BLaER1 (cell line): ENCODE measurements at regions not wholly inside any gene's neighbourhood (a gene's known extent, or its start where the extent isn't known, plus 50 kb on each side); places are given as distances from the start of the nearest gene placed in this dataset.
"Not testable (repeated sequence)": the region's sequence is repeated elsewhere in the genome, so short reads cannot be mapped to it uniquely, and the experiment has no call there.

Experiments used
- H3K27ac ChIP-seq: shearing (Covaris generic); formaldehyde crosslinking; 2 replicates; pipeline ENCODE4 v1.8.1; 2022
- H3K27me3 ChIP-seq: shearing (Covaris generic); formaldehyde crosslinking; 2 replicates; pipeline ENCODE4 v1.8.1; 2022
- H3K36me3 ChIP-seq: shearing (Covaris generic); formaldehyde crosslinking; 2 replicates; pipeline ENCODE4 v1.8.1; 2022
- H3K4me1 ChIP-seq: shearing (Covaris generic); formaldehyde crosslinking; 2 replicates; pipeline ENCODE4 v1.8.1; 2022
- H3K4me2 ChIP-seq: shearing (Covaris generic); formaldehyde crosslinking; 2 replicates; pipeline ENCODE4 v1.8.1; 2022
- H3K4me3 ChIP-seq: shearing (Covaris generic); formaldehyde crosslinking; 2 replicates; pipeline ENCODE4 v1.8.1; 2022
- H3K9ac ChIP-seq: shearing (Covaris generic); formaldehyde crosslinking; 2 replicates; pipeline ENCODE4 v1.8.1; 2022
- H3K9me3 ChIP-seq: shearing (Covaris generic); formaldehyde crosslinking; 2 replicates; pipeline ENCODE4 v1.8.1; 2022
- H4K20me1 ChIP-seq: shearing (Covaris generic); formaldehyde crosslinking; 2 replicates; pipeline ENCODE4 v1.8.1; 2022
- Cebpa-rat ChIP-seq: shearing (Covaris generic); IDR thresholded peaks from 2 replicates; pipeline ENCODE4 v1.8.1; 2022

DNA sequence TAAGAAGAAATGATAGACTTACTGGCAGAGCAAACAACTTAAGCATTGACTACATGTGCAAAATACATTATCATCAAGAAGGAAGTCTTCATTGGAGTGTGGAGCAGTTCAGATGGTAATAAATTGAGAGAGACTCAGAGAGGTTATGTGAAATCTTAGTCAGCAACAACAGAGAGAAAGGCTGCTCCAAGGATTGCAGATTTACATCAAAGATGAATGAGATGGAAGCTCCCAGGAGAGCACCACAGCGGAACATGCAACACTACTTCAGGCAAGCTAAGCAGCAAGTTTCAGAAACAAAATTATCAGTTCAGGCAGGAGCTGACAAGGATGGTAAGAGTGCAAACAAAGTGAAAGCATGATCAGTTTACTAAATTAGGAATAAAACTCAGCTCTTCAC, 882.3 kb downstream of the LRFN5 start:
- Histone ChIP-seq H3K36me3 (no peaks in the 10 kb centered on the region), H3K27me3 (no peaks in the 10 kb centered on the region), H3K4me2 (no peak overlapping the region), H3K9me3 (no peaks in the 10 kb centered on the region), H3K9ac (no peak overlapping the region), H3K4me3 (no peak overlapping the region), H3K4me1 (no peaks in the 10 kb centered on the region), H4K20me1 (no peaks in the 10 kb centered on the region), H3K27ac (no peak overlapping the region)
- TF ChIP-seq Cebpa-rat, result no peak

- H3K4me3 ChIP-seq, H3K27me3 ChIP-seq, H3K9me3 ChIP-seq, H3K4me2 ChIP-seq, H3K27ac ChIP-seq, H3K9ac ChIP-seq, H3K36me3 ChIP-seq, H3K4me1 ChIP-seq, H4K20me1 ChIP-seq: not testable (repeated sequence)
Measured at GRCh38 chr14:42482345-42482971, 875.8 kb downstream of the LRFN5 start.

DNA sequence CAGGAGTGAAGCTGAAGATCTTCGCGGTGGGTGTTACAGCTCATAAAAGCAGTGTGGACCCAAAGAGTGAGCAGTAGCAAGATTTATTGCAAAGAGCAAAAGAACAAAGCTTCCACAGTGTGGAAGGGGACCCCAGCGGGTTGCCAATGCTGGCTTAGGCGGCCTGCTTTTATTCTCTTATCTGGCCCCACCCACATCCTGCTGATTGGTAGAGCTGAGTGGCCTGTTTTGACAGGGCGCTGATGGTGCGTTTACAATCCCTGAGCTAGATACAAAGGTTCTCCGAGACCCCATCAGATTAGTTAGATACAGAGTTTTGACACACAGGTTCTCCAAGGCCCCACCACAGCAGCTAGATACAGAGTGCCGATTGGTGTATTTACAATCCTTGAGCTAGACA, 875.0 kb downstream of the LRFN5 start:
- not testable (repeated sequence) for H3K36me3 ChIP-seq, H3K27me3 ChIP-seq, H4K20me1 ChIP-seq, H3K4me3 ChIP-seq, H3K27ac ChIP-seq, H3K9ac ChIP-seq, H3K9me3 ChIP-seq, H3K4me1 ChIP-seq, H3K4me2 ChIP-seq

- Histone ChIP-seq H4K20me1 (no peaks in the 10 kb centered on the region), H3K4me2 (no peak overlapping the region), H3K27me3 (no peaks in the 10 kb centered on the region), H3K9me3 (no peaks in the 10 kb centered on the region), H3K27ac (no peak overlapping the region), H3K4me1 (no peaks in the 10 kb centered on the region), H3K4me3 (no peak overlapping the region), H3K9ac (no peak overlapping the region), H3K36me3 (no peaks in the 10 kb centered on the region)
- TF ChIP-seq Cebpa-rat, result no peak
Measured at GRCh38 chr14:42480255-42480654, 873.6 kb downstream of the LRFN5 start.

DNA sequence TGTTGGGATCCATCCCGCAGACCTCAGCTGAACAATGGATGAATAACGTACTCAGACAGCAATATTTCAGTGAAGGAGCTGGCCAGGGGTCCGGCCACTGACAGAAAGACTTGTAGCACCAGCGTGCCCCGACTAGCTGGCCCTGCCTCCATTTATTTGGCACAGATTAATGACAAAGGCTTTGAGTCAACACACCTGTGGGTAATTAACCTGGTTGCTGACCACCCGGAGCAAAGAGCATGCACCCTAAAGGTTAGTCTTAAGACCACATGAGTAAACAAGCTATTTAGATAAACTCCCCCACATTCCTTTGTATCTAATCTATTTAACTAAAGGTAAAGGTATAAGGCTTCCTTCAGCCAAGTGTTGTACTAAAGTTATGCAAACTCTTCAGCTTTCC, 868.6 kb downstream of the LRFN5 start:
- Histone ChIP-seq H3K27me3 (no peaks in the 10 kb centered on the region), H3K4me3 (no peak overlapping the region), H3K9me3 (no peaks in the 10 kb centered on the region), H3K4me1 (no peaks in the 10 kb centered on the region), H3K9ac (no peak overlapping the region), H3K4me2 (no peak overlapping the region), H4K20me1 (no peaks in the 10 kb centered on the region), H3K36me3 (no peaks in the 10 kb centered on the region), H3K27ac (no peak overlapping the region)
- no peak for TF ChIP-seq Cebpa-rat

DNA sequence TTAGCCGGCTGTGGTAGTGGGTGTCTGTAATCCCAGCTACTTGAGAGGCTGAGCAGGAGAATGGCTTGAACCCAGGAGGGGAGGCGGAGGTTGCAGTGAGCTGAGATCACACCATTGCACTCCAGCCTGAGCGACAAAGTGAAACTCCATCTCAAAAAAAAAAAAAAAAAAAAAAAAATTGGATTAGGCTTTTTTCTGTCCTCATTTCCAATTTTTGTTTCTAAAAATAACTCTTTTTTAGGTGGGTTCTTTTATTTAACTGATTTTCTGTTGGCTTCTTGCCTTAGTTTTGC, 863.7 kb downstream of the LRFN5 start:
- H3K27me3 ChIP-seq, result no peaks in the 10 kb centered on the region
- TF ChIP-seq Cebpa-rat, result no peak
- H3K4me3 ChIP-seq, result no peak overlapping the region
- H3K36me3 ChIP-seq, result no peaks in the 10 kb centered on the region
- no peak overlapping the region for H3K4me2 ChIP-seq
- no peaks in the 10 kb centered on the region for H3K9me3 ChIP-seq
- no peaks in the 10 kb centered on the region for H4K20me1 ChIP-seq
- no peaks in the 10 kb centered on the region for H3K4me1 ChIP-seq
- H3K27ac ChIP-seq, result no peak overlapping the region
- H3K9ac ChIP-seq, result no peak overlapping the region

- H3K9me3 ChIP-seq, result no peaks in the 10 kb centered on the region
- no peak overlapping the region for H3K4me3 ChIP-seq
Measured at GRCh38 chr14:42469637-42470426, 863.2 kb downstream of the LRFN5 start.

DNA sequence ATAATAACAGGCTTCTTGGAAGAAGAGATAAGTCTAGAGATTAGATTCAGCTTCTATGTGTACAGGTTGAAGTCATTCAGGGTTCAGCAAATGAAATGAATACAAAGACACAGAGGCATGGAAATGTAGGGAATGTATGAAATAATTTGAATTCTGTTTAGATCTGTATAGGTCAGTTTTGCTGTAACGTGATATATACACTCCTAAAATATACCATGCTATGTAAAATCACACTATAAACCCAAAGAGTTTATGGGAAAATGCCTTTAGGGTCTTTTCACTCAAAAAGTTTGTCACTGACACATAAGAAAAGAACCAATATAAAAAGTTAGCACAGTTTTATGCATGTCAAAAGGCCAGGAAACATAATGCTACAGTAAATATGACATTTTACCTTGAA, 854.0 kb downstream of the LRFN5 start:
- TF ChIP-seq Cebpa-rat, result no peak
- Histone ChIP-seq H3K27ac (no peak overlapping the region), H3K27me3 (no peaks in the 10 kb centered on the region), H3K4me2 (no peak overlapping the region), H4K20me1 (no peaks in the 10 kb centered on the region), H3K9ac (no peak overlapping the region), H3K4me3 (no peak overlapping the region), H3K4me1 (no peaks in the 10 kb centered on the region), H3K36me3 (no peaks in the 10 kb centered on the region), H3K9me3 (no peaks in the 10 kb centered on the region)

More at GRCh38 chr14:42469637-42470426, 863.2 kb downstream of the LRFN5 start:
- no peak for TF ChIP-seq Cebpa-rat
- no peaks in the 10 kb centered on the region for H4K20me1 ChIP-seq
- H3K4me2 ChIP-seq, result no peak overlapping the region
- no peaks in the 10 kb centered on the region for H3K27me3 ChIP-seq
- no peak overlapping the region for H3K9ac ChIP-seq
- no peak overlapping the region for H3K27ac ChIP-seq
- H3K36me3 ChIP-seq, result no peaks in the 10 kb centered on the region
- no peaks in the 10 kb centered on the region for H3K4me1 ChIP-seq

DNA sequence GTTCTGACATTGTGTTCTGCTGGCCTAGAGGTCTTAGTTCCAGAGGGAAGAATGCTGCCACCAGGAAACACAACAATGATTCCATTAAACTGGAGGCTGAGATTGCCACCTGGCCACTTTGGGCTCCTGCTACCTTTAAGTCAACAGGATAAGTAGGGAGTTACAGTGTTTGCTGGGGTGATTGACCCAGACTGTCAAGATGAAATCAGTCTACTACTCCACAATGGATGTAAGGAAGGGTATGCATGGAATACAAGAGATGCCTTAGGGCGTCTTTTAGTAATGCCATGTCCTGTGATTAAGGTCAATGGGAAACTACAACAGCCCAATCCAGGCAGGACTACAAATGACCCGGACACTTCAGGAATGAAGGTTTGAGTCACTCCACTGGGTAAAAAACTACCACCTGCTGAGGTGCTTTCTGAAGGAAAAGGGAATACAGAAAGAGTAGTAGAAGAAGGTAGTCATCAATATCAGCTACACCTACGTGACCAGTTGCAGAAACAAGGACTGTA, 852.6 kb downstream of the LRFN5 start:
- TF ChIP-seq Cebpa-rat, result no peak
- no peaks in the 10 kb centered on the region for H3K9me3 ChIP-seq
- H3K9ac ChIP-seq, result no peak overlapping the region
- no peaks in the 10 kb centered on the region for H3K4me1 ChIP-seq
- no peaks in the 10 kb centered on the region for H4K20me1 ChIP-seq
- no peak overlapping the region for H3K4me3 ChIP-seq
- H3K4me2 ChIP-seq, result no peak overlapping the region
- H3K36me3 ChIP-seq, result no peaks in the 10 kb centered on the region
- no peak overlapping the region for H3K27ac ChIP-seq
- no peaks in the 10 kb centered on the region for H3K27me3 ChIP-seq

DNA sequence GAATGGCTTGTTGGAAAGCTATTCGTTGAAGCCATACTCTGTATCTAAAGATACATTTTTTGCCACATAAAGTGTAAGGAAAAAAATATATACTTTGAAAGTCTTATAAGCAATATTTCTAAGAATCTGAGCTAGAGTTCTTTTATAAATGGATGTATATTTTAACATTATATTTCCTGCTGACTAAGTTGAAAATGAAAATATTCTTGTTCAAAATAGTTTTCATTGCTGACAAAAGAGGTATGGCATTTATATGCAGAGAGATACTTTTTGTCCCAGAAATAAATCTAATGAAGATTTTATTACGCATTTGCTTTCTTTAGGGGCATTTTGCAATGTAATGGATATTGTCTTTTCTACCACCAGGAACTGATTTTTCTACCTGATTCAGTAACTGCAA, 834.9 kb downstream of the LRFN5 start:
- no peaks in the 10 kb centered on the region for H3K9me3 ChIP-seq
- no peak for TF ChIP-seq Cebpa-rat
- no peaks in the 10 kb centered on the region for H3K4me1 ChIP-seq
- no peak overlapping the region for H3K27ac ChIP-seq
- no peak overlapping the region for H3K9ac ChIP-seq
- H4K20me1 ChIP-seq, result no peaks in the 10 kb centered on the region
- no peak overlapping the region for H3K4me2 ChIP-seq
- no peaks in the 10 kb centered on the region for H3K36me3 ChIP-seq
- no peaks in the 10 kb centered on the region for H3K27me3 ChIP-seq
- H3K4me3 ChIP-seq, result no peak overlapping the region
